ENCODE measurements at regions not wholly inside any gene's neighbourhood (a gene's known extent, or its start where the extent isn't known, plus 50 kb on each side); places are given as distances from the start of the nearest gene placed in this dataset.
A peak's percentile ranks its signal among the peaks of the same experiment; 100 is the strongest.

GRCh38 chr10:113457408-113457807 is 95.4 kb upstream of the HABP2 start:
- Histone ChIP-seq H3K4me3 (no peak overlapping the region), H3K27ac (replicated peaks in 1 of 4) (no peak overlapping the region), H3K4me1 (peaks cover 0 to 8% (median 7%) of the 10 kb centered on the region in 4 donors), H3K36me3 (no peaks in the 10 kb centered on the region), H3K9me3 (no peaks in the 10 kb centered on the region), H3K27me3 (peaks cover 0 to 4% (median 0%) of the 10 kb centered on the region in 4 donors)
- WGBS, result 80% methylated on average over 5 of the region's 5 CpGs
- peak; percentile 29 for DNase-seq (ENCODE audit: extremely low spot score)
- no peak for TF ChIP-seq EP300 (IDR thresholded peaks at IDR 0.05)
- TF ChIP-seq POLR2A (IDR thresholded peaks at IDR 0.05; ENCODE audit: low read depth), result no peak
- no peak for TF ChIP-seq POLR2AphosphoS5 (IDR thresholded peaks at IDR 0.05)
- TF ChIP-seq CTCF (IDR thresholded peaks at IDR 0.05), result no peak
- intact Hi-C loops (cut with DNase I), result no loop called here

- intact Hi-C loops (cut with DNase I), result no loop called here
- Histone ChIP-seq H3K36me3 (no peaks in the 10 kb centered on the region), H3K9me3 (no peaks in the 10 kb centered on the region), H3K27ac (replicated peaks in 1 of 4) (no peak overlapping the region), H3K4me1 (peaks cover 0 to 9% (median 7%) of the 10 kb centered on the region in 4 donors), H3K4me3 (no peak overlapping the region), H3K27me3 (peaks cover 0 to 4% (median 0%) of the 10 kb centered on the region in 4 donors)
- WGBS, result 90% methylated on average over 10 of the region's 10 CpGs
- TF ChIP-seq EP300 (IDR thresholded peaks at IDR 0.05), result no peak
- no peak for TF ChIP-seq CTCF (IDR thresholded peaks at IDR 0.05)
- TF ChIP-seq POLR2A (IDR thresholded peaks at IDR 0.05; ENCODE audit: low read depth), result no peak
- no peak for TF ChIP-seq POLR2AphosphoS5 (IDR thresholded peaks at IDR 0.05)
- peak; percentile 55 for DNase-seq (ENCODE audit: extremely low spot score)
Observed at GRCh38 chr10:113458451-113458850, 94.4 kb upstream of the HABP2 start.

GRCh38 chr10:113458944-113459343 is 93.9 kb upstream of the HABP2 start:
- H3K36me3 ChIP-seq, result no peaks in the 10 kb centered on the region
- H3K27me3 ChIP-seq, result peaks cover 0 to 4% (median 0%) of the 10 kb centered on the region in 4 donors
- no peak overlapping the region for H3K27ac ChIP-seq (replicated peaks in 1 of 4)
- TF ChIP-seq POLR2AphosphoS5 (IDR thresholded peaks at IDR 0.05), result no peak
- TF ChIP-seq CTCF (IDR thresholded peaks at IDR 0.05), result no peak
- TF ChIP-seq EP300 (IDR thresholded peaks at IDR 0.05), result no peak
- no peak for TF ChIP-seq POLR2A (IDR thresholded peaks at IDR 0.05; ENCODE audit: low read depth)
- no peak overlapping the region for H3K4me3 ChIP-seq
- H3K9me3 ChIP-seq, result no peaks in the 10 kb centered on the region
- intact Hi-C loops (cut with DNase I), result no loop called here
- 74% methylated on average over 5 of the region's 5 CpGs for WGBS
- DNase-seq (ENCODE audit: extremely low spot score), result peak; percentile 72
- H3K4me1 ChIP-seq, result peaks cover 0 to 13% (median 9%) of the 10 kb centered on the region in 4 donors

GRCh38 chr10:113459626-113460280 is 93.1 kb upstream of the HABP2 start:
- Histone ChIP-seq H3K27ac (replicated peaks in 1 of 4) (no peak overlapping the region), H3K27me3 (no peaks in the 10 kb centered on the region), H3K4me3 (no peak overlapping the region), H3K4me1 (peaks cover 0 to 7% (median 2%) of the 10 kb centered on the region in 4 donors), H3K9me3 (no peaks in the 10 kb centered on the region), H3K36me3 (no peaks in the 10 kb centered on the region)
- DNase-seq (ENCODE audit: extremely low spot score), result peak; percentile 64
- no peak for TF ChIP-seq EP300 (IDR thresholded peaks at IDR 0.05)
- no peak for TF ChIP-seq CTCF (IDR thresholded peaks at IDR 0.05)
- TF ChIP-seq POLR2AphosphoS5 (IDR thresholded peaks at IDR 0.05), result no peak
- TF ChIP-seq POLR2A (IDR thresholded peaks at IDR 0.05; ENCODE audit: low read depth), result no peak
- intact Hi-C loops (cut with DNase I), result no loop called here
- WGBS, result 86% methylated on average over 8 of the region's 8 CpGs

GRCh38 chr10:113463083-113463482 is 89.8 kb upstream of the HABP2 start:
- H3K27ac ChIP-seq (replicated peaks in 1 of 4), result no peak overlapping the region
- DNase-seq (ENCODE audit: extremely low spot score), result no peak
- TF ChIP-seq EP300 (IDR thresholded peaks at IDR 0.05) (no peak), CTCF (IDR thresholded peaks at IDR 0.05) (no peak), POLR2A (IDR thresholded peaks at IDR 0.05; ENCODE audit: low read depth) (no peak), POLR2AphosphoS5 (IDR thresholded peaks at IDR 0.05) (no peak)
- WGBS, result 63% methylated on average over 1 of the region's 1 CpG
- no peaks in the 10 kb centered on the region for H3K9me3 ChIP-seq
- H3K36me3 ChIP-seq, result no peaks in the 10 kb centered on the region
- no peak overlapping the region for H3K4me3 ChIP-seq
- H3K27me3 ChIP-seq, result no peaks in the 10 kb centered on the region
- intact Hi-C loops (cut with DNase I), result no loop called here
- H3K4me1 ChIP-seq, result peaks cover 0 to 7% (median 2%) of the 10 kb centered on the region in 4 donors

Measured in esophagus muscularis mucosa (tissue), 4 donors.